D721Med (cell line): ENCODE measurements at regions not wholly inside any gene's neighbourhood (a gene's known extent, or its start where the extent isn't known, plus 50 kb on each side); places are given as distances from the start of the nearest gene placed in this dataset.

Experiments
- DNase-seq: peaks from one replicate; pipeline ENCODE4 v3.0.0; 2011; ENCODE audit warnings: low spot score; ENCODE audit not compliant: insufficient read length
- FAIRE-seq: peaks from 2 replicates; lab custom pipeline; 2011; peaks lifted over from hg19 to GRCh38; lab: Jason Lieb, UNC
- CTCF ChIP-seq: IDR thresholded peaks from 2 replicates; pipeline ENCODE4 v1.5.1; 2012; ENCODE audit warnings: mild to moderate bottlenecking, control low read depth; ENCODE audit not compliant: insufficient read depth; ENCODE audit errors: missing control alignments

- FAIRE-seq (no peak), DNase-seq (no peak)
- no peak for TF ChIP-seq CTCF
These were observed 156.1 kb upstream of the FOXB1 start for GRCh38 chr15:59847968-59848367.

- DNase-seq (no peak), FAIRE-seq (no peak)
- TF ChIP-seq CTCF: no peak
These were observed 156.9 kb upstream of the BNIP2 start for GRCh38 chr15:59845942-59846499.

GRCh38 chr15:59843609-59844008 lies 154.5 kb upstream of the BNIP2 start:
- DNase-seq: no peak
- no peak for TF ChIP-seq CTCF
- no peak for FAIRE-seq

GRCh38 chr15:59841036-59841435 lies 151.9 kb upstream of the BNIP2 start:
- DNase-seq: no peak
- no peak for TF ChIP-seq CTCF
- FAIRE-seq: no peak

- FAIRE-seq (peak; percentile 86), DNase-seq (no peak)
- TF ChIP-seq CTCF: no peak
These were observed 150.8 kb upstream of the BNIP2 start for GRCh38 chr15:59839906-59840305.

GRCh38 chr15:59838900-59839299 lies 149.8 kb upstream of the BNIP2 start:
- TF ChIP-seq CTCF: no peak
- DNase-seq (no peak), FAIRE-seq (no peak)

- TF ChIP-seq CTCF: no peak
- no peak for DNase-seq
- FAIRE-seq: no peak
These were observed 146.7 kb upstream of the BNIP2 start for GRCh38 chr15:59835776-59836175.
